COR-L47 (cell line): ENCODE measurements at regions not wholly inside any gene's neighbourhood (a gene's known extent, or its start where the extent isn't known, plus 50 kb on each side); places are given as distances from the start of the nearest gene placed in this dataset.

ENCODE experiments used
- DNase-seq: peaks from one replicate; lab custom pipeline; 2025; lab: John Stamatoyannopoulos, UW

- no peak for DNase-seq
Measured at GRCh38 chr5:67694810-67695191, 498.2 kb upstream of the CD180 start.

- no peak for DNase-seq
Measured at GRCh38 chr5:67693956-67694809, 497.6 kb upstream of the CD180 start.

GRCh38 chr5:67686746-67687145 lies 490.1 kb upstream of the CD180 start:
- no peak for DNase-seq

- DNase-seq = no peak
Measured at GRCh38 chr5:67681703-67682102, 485.1 kb upstream of the CD180 start.

- no peak for DNase-seq
Measured at GRCh38 chr5:67680099-67680498, 483.5 kb upstream of the CD180 start.

GRCh38 chr5:67679184-67679841 lies 482.7 kb upstream of the CD180 start:
- DNase-seq = no peak

- DNase-seq = no peak
Measured at GRCh38 chr5:67678594-67678993, 482.0 kb upstream of the CD180 start.

- no peak for DNase-seq
Measured at GRCh38 chr5:67677422-67677970, 480.9 kb upstream of the CD180 start.

- DNase-seq = no peak
Measured at GRCh38 chr5:67676863-67677262, 480.3 kb upstream of the CD180 start.

GRCh38 chr5:67674159-67674655 lies 477.6 kb upstream of the CD180 start:
- DNase-seq = no peak

- no peak for DNase-seq
Measured at GRCh38 chr5:67673618-67674017, 477.0 kb upstream of the CD180 start.

- no peak for DNase-seq
Measured at GRCh38 chr5:67673180-67673579, 476.6 kb upstream of the CD180 start.

GRCh38 chr5:67672636-67673035 lies 476.0 kb upstream of the CD180 start:
- DNase-seq = no peak

- no peak for DNase-seq
Measured at GRCh38 chr5:67669916-67670315, 473.3 kb upstream of the CD180 start.

GRCh38 chr5:67660149-67660548 lies 463.6 kb upstream of the CD180 start:
- DNase-seq = no peak

- DNase-seq = no peak
Measured at GRCh38 chr5:67659288-67659687, 462.7 kb upstream of the CD180 start.

- DNase-seq = no peak
Measured at GRCh38 chr5:67657055-67657454, 460.5 kb upstream of the CD180 start.

- no peak for DNase-seq
Measured at GRCh38 chr5:67652201-67652600, 455.6 kb upstream of the CD180 start.

GRCh38 chr5:67651180-67651579 lies 454.6 kb upstream of the CD180 start:
- no peak for DNase-seq

- peak; percentile 31 for DNase-seq
Measured at GRCh38 chr5:67648201-67648671, 451.6 kb upstream of the CD180 start.

- no peak for DNase-seq
Measured at GRCh38 chr5:67647772-67648171, 451.2 kb upstream of the CD180 start.

- DNase-seq = no peak
Measured at GRCh38 chr5:67644221-67644920, 447.8 kb upstream of the CD180 start.
